ENCODE measurements at regions not wholly inside any gene's neighbourhood (a gene's known extent, or its start where the extent isn't known, plus 50 kb on each side); places are given as distances from the start of the nearest gene placed in this dataset.
A peak's percentile ranks its signal among the peaks of the same experiment; 100 is the strongest.
"Not testable (repeated sequence)": the region's sequence is repeated elsewhere in the genome, so short reads cannot be mapped to it uniquely, and the experiment has no call there.

- no peak for TF ChIP-seq CTCF (IDR thresholded peaks at IDR 0.05)
- TF ChIP-seq POLR2A (IDR thresholded peaks at IDR 0.05), result no peak
- Histone ChIP-seq H3K9me3 (no peaks in the 10 kb centered on the region), H3K27ac (no peak overlapping the region), H3K4me1 (peaks cover 17 to 21% of the 10 kb centered on the region in 2 donors), H3K4me3 (replicated peaks in 1 of 3) (no peak overlapping the region), H3K27me3 (no peaks in the 10 kb centered on the region), H3K36me3 (no peaks in the 10 kb centered on the region)
- DNase-seq, result no peak
- intact Hi-C loops (cut with DNase I), result no loop called here
- WGBS, 2 donors, result 81 to 85% methylated on average over 4 of the region's 4 CpGs
These were observed 1003.5 kb downstream of the STPG2 start for GRCh38 chr4:97139791-97140190.

- TF ChIP-seq POLR2A (IDR thresholded peaks at IDR 0.05) (no peak), CTCF (IDR thresholded peaks at IDR 0.05) (no peak)
- 84 to 95% methylated on average over 3 of the region's 3 CpGs for WGBS, 2 donors
- intact Hi-C loops (cut with DNase I), result no loop called here
These were observed 1002.7 kb downstream of the STPG2 start for GRCh38 chr4:97140545-97140944.

GRCh38 chr4:97141332-97141731 is 1001.9 kb downstream of the STPG2 start:
- H3K27ac ChIP-seq; DNase-seq; intact Hi-C loops (cut with DNase I); H3K36me3 ChIP-seq; H3K4me3 ChIP-seq (replicated peaks in 1 of 3); H3K27me3 ChIP-seq; H3K9me3 ChIP-seq: not testable (repeated sequence)
- 92 to 95% methylated on average over 5 of the region's 5 CpGs for WGBS, 2 donors
- H3K4me1 ChIP-seq, result peaks cover 17 to 21% of the 10 kb centered on the region in 2 donors

More at GRCh38 chr4:97140545-97140944, 1002.7 kb downstream of the STPG2 start:
- H3K4me3 ChIP-seq (replicated peaks in 1 of 3), result no peak overlapping the region
- no peaks in the 10 kb centered on the region for H3K9me3 ChIP-seq
- peaks cover 17 to 21% of the 10 kb centered on the region in 2 donors for H3K4me1 ChIP-seq
- no peaks in the 10 kb centered on the region for H3K27me3 ChIP-seq
- no peak overlapping the region for H3K27ac ChIP-seq
- no peak for DNase-seq
- H3K36me3 ChIP-seq, result no peaks in the 10 kb centered on the region

GRCh38 chr4:97142410-97142809 is 1000.9 kb downstream of the STPG2 start:
- no peaks in the 10 kb centered on the region for H3K36me3 ChIP-seq
- intact Hi-C loops (cut with DNase I), result no loop called here
- 57 to 63% methylated on average over 2 of the region's 2 CpGs for WGBS, 2 donors

GRCh38 chr4:97142893-97143292 is 1000.4 kb downstream of the STPG2 start:
- TF ChIP-seq POLR2A (IDR thresholded peaks at IDR 0.05), result no peak
- TF ChIP-seq CTCF (IDR thresholded peaks at IDR 0.05), result no peak
- WGBS, 2 donors, result 17 to 28% methylated on average over 4 of the region's 4 CpGs
- H3K27me3 ChIP-seq, result no peaks in the 10 kb centered on the region
- H3K27ac ChIP-seq, result no peak overlapping the region
- intact Hi-C loops (cut with DNase I), result no loop called here
- no peak overlapping the region for H3K4me3 ChIP-seq (replicated peaks in 1 of 3)
- H3K4me1 ChIP-seq, result peaks cover 17 to 21% of the 10 kb centered on the region in 2 donors
- no peaks in the 10 kb centered on the region for H3K36me3 ChIP-seq
- H3K9me3 ChIP-seq, result no peaks in the 10 kb centered on the region
- peak; percentile 63 to 75 for DNase-seq

More at GRCh38 chr4:97142410-97142809, 1000.9 kb downstream of the STPG2 start:
- Histone ChIP-seq H3K27me3 (no peaks in the 10 kb centered on the region), H3K4me3 (replicated peaks in 1 of 3) (no peak overlapping the region), H3K9me3 (no peaks in the 10 kb centered on the region), H3K4me1 (peaks cover 17 to 21% of the 10 kb centered on the region in 2 donors), H3K27ac (no peak overlapping the region)
- DNase-seq, result no peak
- TF ChIP-seq POLR2A (IDR thresholded peaks at IDR 0.05) (no peak), CTCF (IDR thresholded peaks at IDR 0.05) (no peak)

GRCh38 chr4:97144199-97144598 is 999.1 kb downstream of the STPG2 start:
- no peak overlapping the region for H3K4me3 ChIP-seq (replicated peaks in 1 of 3)
- WGBS, 2 donors, result 81 to 88% methylated on average over 1 of the region's 1 CpG

More at GRCh38 chr4:97144199-97144598, 999.1 kb downstream of the STPG2 start:
- Histone ChIP-seq H3K27me3 (no peaks in the 10 kb centered on the region), H3K27ac (no peak overlapping the region), H3K36me3 (no peaks in the 10 kb centered on the region), H3K9me3 (no peaks in the 10 kb centered on the region), H3K4me1 (peaks cover 17 to 21% of the 10 kb centered on the region in 2 donors)
- intact Hi-C loops (cut with DNase I), result no loop called here
- DNase-seq, result no peak
- no peak for TF ChIP-seq POLR2A (IDR thresholded peaks at IDR 0.05)
- no peak for TF ChIP-seq CTCF (IDR thresholded peaks at IDR 0.05)
